ENCODE measurements at regions not wholly inside any gene's neighbourhood (a gene's known extent, or its start where the extent isn't known, plus 50 kb on each side); places are given as distances from the start of the nearest gene placed in this dataset.
"Not testable (repeated sequence)": the region's sequence is repeated elsewhere in the genome, so short reads cannot be mapped to it uniquely, and the experiment has no call there.

DNA sequence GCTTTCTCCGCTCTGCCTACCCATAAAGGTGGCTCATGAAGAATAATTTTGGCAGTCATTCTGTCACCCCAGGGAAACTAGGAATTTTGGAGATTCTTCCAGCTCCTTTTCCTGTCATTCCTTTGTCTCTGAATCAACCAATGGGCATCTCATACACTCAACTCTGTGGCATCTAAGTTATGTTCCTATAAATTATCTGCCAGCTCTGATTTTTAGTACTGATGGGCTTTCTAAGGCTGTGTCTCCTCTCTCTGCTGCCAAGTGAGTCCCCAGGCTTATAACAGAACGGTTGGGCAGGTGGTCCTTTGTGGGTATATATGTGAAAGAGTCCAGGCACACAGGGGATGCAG is 226.8 kb downstream of the NMUR2 start:
- DNase-seq (ENCODE audit: low read depth) = no peak

DNA sequence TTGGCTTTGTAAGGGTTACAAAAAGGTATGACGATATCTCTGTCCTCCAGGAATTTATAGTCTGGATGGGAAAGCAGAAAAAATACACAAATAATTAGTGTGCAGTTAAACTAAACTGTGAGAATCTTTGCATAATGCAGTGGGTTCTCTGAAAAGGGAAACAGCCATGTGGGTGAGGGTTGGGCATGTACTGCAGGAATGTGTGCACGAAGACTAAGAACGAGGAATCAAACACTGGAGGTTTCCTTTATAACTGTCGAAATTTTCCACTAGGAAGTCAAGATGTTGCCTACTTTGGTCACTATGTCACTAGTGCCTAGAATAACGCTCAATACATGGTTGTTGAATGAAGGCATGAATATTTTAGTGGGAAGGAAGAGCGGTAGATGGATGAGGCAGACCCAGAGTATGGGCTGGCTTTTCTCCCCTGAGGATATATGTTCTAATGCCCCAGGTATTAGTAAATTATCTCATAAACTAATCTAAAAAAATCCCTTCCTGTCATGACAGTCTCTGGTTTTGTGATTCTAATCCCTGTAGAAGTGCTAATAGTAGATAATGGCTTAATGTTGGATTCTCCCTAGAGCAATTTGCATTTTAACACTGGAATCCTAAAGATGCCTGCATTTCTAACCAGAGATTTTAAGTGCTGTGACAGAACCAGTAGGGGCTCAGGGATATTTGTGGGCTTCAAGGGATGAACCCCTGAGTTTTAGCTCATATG is 227.3 kb downstream of the NMUR2 start:
- DNase-seq (ENCODE audit: low read depth) = no peak

DNA sequence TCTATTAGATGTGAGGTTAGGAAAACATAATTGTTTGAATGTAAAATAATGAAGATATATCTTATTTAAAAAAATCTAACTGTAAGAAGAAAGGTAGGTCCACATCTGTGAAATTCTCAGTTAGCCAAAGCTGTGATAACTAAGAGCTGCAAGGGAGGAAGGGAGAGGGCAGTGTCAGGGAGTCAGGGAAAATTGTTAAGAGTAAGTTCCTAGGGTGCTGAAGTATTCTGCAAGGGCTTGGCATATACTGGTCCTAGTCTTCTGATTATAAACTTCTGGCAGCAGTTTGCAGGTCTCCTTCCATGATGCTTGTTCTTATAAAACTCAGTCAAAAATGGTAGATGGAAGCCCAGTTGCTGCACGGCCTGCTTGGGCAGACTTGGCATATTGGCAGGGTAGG is 233.2 kb downstream of the NMUR2 start:
- DNase-seq (ENCODE audit: low read depth) = no peak

DNA sequence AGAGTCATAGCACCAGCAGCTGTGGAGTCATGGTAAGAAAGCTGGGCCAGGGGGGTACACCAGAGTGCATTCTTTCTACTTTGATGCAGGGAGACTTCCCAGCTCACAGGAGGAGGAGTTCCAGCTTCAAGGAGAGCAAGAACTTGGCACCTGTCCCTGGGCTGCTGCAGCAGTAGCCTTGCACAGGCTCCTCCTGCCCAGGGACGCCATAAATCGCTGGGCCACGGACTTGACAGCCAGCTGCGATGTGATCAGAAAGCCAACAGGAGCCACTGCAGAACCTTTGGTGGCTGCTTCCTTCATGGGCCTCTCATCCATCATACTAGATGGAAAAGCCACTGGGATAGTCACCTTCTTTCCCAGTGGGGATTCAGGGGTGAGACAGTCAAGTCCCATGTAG is 234.7 kb downstream of the NMUR2 start:
- DNase-seq (ENCODE audit: low read depth) = no peak

DNA sequence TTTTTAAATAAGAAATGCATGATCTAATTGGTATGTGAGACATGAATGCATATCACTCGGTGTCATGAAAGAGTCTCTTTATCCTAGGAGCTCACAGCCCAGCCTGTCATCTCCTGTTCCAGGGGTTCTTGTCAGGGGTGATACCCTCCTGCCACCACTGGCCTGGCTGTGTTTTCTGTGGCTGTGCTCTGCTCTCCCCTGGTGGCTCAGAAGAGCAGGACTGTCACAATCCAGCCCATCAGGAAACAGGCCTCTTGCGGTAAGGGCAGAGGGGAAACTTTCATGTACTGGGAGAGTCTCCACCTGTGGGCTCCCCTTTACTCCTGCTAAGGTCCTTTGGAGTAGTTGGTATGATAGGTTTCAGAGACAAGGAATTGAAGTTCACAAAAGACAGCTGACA is 240.2 kb upstream of the GLRA1 start:
- DNase-seq (ENCODE audit: low read depth) = no peak

DNA sequence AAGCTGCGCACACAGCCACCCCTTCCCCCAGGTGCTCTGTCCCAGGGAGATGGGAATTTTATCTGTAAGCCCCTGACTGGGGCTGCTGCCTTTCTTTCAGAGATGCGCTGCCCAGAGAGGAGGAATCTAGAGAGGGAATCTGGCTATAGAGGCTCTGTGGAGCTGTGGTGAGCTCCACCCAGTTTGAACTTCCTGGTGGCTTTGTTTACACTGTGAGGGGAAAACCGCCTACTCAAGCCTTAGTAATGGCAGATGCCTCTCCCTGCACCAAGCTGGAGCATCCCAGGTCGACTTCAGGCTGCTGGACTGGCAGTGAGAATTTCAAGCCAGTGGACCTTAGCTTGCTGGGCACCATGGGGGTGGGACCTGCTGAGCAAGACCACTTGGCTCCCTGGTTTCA is 235.2 kb upstream of the GLRA1 start:
- not testable (repeated sequence) for DNase-seq (ENCODE audit: low read depth)

DNA sequence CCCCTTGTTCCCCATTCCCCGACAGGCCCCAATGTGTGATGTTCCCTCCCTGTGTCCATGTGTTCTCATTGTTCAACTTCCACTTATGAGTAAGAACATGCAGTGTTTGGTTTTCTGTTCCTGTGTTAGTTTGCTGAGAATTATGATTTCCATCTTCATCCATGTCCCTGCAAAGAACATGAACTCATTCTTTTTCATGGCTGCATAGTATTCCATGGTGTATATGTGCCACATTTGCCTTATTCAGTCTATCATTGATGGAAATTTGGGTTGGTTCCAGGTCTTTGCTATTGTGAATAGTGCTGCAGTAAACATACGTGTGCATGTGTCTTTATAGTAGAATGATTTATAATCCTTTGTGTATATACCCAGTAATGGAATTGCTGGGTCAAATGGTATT is 229.8 kb upstream of the GLRA1 start:
- not testable (repeated sequence) for DNase-seq (ENCODE audit: low read depth)

DNA sequence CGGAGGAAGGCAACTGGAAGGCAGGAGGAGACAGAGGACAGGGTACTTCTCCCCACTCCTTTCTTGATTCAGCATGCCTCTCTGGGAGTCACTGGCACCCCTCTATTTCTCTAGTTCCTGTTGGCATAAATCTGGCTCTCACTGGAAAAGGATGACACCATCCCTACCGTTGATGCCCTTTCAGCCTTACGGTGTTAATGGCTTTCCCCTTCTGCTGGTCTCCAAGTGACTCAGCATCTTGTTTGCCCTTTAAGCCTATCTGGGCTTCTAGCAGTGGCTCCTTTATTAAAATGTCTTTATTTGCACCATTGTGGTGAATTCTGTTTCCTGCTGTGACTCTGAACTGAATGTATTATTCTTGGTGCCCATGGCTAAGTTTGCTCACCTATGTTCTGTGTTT is 227.3 kb upstream of the GLRA1 start:
- no peak for DNase-seq (ENCODE audit: low read depth)

DNA sequence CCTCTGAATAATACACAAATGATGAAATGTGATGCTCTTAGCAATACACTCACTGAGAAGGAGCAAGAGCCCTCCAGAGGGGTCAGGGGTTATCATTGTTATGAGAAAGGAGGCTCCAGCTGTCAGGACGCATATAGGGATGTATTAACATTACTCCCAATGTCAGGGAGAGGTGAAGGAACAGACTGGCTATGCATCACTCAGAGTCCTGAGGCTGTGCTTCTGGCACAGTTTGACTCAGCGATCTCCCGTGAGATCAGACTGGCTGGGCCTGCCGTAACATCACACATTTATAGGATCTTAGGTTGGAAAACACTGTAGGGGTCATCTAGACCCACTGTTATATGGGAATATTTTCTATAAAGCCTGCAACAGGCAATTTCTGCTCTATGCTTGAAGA is 226.5 kb upstream of the GLRA1 start:
- no peak for DNase-seq (ENCODE audit: low read depth)

DNA sequence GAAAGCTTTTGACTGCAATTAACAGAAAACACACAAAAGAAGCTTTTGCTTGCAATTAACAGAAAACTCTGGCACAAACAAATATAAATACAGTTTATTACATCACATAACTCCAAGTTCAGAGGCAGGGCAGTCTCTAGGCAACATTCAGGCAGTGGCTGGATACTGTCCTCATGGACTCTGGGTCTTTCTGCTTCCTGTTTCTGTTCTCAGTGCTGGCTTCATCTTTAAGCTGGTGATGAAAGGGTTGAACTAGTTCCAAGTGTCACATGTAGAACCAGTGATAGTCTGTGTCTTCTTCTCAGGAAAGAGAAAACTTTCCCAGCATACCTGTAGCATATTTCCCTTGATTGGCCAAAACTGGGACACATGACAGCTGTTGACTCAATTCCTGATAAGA is 222.6 kb upstream of the GLRA1 start:
- no peak for DNase-seq (ENCODE audit: low read depth)

DNA sequence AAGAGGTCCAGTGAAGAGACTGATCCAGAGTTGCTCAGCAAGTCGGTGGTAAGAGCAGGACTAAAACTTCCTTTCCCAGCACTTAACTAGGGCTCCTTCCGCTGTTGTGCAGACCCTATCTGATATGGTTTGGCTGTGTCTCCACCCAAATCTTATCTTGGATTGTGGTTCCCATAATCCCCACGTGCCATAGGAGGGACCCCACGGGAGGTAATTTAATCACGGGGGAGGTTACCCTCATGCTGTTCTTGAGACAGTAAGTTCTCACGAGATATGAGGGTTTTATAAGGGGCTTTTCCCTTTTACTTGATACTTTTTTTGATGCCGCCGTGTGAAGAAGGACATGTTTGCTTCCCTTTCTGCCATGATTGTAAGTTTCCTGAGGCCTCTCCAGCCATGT is 221.9 kb upstream of the GLRA1 start:
- DNase-seq (ENCODE audit: low read depth) = no peak

DNA sequence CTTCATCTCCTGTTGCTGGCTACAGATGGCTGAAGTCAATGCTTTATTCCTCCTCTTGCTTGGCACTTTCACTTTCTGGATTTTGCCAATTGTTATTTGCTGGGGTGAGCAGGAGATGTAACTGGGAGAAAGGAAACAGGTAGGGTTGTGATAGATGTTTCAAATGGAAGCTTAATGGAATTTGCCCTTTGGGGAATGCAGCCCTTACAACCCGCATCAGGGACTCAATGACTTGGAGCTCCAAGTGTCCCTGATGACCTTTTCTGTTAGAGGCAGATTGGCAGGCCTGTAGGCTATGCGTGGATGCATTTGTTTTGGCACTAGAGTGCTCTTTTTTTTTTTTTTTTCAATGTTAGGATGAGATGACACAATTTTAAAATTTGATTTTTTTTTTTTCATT is 219.9 kb upstream of the GLRA1 start:
- no peak for DNase-seq (ENCODE audit: low read depth)

DNA sequence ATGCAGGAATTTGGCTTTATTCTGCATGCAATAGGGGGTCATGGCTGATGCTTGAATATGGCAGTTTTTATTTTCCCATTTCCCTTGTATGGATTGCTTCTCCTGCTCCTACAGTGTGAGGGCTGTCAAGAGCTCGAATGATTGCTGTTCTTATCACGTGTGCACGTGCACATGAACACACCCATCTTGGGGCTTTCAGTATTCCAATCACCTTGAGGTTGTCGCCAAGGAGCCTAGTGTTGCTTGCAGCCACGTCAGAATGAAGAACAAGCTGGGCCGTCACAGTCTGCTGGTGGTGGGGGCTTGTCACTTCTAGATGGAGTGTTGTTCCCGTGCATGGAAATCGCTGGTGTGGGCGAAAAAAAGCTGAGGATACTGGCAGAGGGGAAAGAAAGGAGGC is 219.4 kb upstream of the GLRA1 start:
- DNase-seq (ENCODE audit: low read depth) = no peak

DNA sequence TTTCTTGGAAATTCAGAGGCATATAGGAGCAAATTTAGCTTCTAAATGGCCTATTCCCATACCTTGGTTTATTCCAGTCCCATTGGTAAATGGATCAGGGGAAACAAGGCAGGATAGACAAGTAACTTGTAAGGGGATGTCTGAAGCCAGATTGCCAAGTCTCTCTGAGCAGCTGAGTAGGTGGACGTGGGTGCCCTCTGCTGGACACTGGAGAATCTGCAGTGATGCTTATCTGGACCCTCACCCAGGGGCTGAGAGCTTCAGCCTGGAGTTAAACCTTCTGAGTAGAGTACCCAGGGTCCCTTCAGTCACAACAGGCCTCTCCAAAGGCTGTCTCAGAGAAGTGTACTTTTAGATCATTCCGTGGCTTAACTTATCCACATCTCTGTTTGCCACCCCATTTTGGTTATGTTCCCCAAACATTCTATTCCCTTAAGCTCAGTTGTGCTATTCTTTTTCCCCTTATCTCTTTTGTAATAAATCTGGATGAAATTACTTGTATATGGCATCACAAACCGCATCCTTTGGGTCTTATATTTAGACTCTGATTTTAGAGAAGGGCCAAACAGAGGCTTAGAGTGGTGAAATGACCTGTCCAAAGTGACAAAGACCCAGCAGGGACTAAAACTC is 218.3 kb upstream of the GLRA1 start:
- DNase-seq (ENCODE audit: low read depth) = peak; percentile 25

DNA sequence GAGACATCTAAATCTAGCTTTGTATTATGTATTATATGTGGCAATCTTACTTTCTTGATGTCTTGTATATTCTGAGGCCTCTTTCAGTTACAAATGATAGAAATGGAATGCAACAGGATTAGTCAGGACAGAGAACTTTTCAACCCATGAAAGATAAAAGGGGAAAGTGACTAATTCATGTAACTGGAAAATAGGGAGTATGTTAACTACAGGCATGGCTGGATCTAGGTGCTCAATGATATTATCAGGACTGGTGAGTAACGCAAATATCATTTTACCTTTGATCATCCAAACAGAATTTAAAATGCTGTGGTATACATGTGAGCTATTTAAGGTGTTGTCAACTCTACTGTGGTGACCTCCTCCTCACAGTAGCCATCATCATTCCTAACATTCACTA is 215.7 kb upstream of the GLRA1 start:
- no peak for DNase-seq (ENCODE audit: low read depth)

DNA sequence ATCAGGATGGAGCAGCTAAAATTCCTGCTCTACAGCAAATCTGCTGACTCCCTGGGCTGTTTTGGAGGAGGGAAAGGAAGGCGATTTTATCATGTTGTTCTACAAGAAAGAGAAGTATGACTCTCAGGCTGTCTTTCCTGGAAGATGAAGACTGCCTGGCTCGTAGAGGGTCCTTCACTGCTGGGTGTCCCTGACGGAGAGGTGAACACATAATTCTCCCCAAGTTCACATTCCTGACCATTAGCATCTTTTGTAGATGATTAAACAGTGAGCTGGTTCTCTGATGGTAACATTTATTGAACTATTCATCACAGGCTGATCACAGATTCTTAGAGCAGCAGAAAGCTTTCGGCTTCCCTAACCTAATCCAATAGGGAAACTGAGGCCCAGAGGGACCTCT is 212.4 kb upstream of the GLRA1 start:
- no peak for DNase-seq (ENCODE audit: low read depth)

DNA sequence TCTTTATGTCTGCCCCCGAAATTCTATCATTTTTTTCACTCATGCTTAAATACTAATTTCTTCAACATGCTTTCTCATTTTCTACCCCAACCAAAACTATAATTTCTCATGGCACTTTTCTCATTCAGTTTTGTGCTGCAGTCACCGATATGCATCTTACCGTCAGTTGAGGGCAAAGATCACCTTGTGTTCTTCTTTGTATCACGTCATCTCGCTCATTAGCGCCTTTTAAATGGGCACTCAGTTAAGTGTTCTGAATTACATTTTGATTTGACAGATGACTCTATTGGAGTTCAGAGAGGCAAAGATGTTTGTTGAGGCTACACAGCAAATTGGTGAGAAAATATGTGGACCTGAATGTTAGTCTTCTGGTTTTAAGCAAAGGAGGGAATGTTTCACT is 211.7 kb upstream of the GLRA1 start:
- DNase-seq (ENCODE audit: low read depth) = no peak

DNA sequence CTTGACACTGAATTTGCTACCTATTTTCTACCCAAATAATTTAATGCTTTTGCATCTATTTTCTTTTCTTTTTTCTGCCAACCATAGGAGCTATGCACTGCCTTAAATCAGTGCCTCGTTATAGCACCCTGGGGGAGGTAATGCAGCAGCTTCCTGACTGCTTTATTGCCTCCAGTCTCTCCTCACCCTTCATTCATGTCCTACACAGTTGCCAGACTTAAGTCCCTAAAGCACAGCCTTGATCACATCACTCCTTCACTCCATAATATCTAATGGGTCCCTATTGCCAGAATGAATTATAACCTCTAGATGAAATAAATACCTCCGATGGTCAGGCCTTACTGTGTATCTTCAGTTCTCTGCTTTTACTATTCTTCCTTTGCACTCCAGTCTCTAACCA is 211.2 kb upstream of the GLRA1 start:
- no peak for DNase-seq (ENCODE audit: low read depth)

DNA sequence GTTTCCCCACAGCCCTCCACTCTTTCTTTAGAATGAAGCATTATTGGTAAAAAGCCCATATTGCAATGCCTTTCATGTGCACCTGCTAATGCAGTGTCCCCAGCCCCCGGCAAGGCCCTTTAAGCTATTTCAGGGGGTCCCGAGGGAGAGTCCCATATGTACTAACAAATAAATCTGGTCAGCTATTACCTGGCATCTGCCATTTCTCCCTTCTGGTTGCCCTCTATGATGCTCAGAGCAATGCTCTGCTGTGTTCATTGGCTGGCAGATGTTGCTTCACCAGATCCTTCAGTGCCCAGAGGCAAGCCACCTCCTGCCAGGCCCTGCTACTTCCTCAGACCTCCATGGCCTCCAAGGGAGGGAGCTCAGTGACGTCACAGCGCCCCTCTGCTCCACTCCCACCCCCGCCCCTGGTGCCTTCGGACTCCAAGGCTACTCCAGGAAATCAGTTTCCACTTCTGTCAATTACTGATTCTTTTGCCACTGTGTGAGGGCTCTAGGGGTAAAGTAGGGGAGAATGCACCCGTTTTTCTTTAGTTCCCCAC is 201.1 kb upstream of the GLRA1 start:
- DNase-seq (ENCODE audit: low read depth) = no peak

DNA sequence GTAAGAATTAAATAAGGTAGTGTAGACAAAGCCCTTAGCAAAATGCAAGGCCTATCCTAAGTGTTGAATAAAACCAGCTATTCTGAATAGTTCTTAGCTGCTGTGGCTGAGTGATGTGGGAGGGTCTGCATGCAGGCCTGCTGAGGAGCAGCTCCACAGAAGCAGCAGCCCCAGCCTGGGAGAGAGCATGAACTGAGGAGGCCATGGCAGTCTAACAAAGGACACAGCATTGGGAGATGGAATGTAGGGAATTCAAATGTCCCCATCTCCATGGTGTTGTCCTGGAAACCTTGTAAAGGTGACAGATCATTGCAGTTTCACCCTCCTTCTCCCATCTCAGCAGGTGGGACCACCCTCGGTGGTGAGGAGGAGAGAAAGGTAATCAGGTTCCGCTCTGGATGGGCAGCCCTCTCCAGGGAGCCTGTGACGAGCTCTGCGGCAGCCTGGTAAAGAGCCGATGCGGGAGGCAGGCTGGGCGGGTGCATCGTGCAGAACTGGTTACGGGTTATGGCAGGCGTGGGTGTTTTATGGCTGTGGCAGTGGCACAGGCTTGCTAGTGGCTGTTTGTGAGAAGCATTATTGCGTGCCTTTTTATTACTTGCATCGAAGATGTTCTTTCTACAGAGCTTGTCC is 199.9 kb upstream of the GLRA1 start:
- DNase-seq (ENCODE audit: low read depth) = no peak

DNA sequence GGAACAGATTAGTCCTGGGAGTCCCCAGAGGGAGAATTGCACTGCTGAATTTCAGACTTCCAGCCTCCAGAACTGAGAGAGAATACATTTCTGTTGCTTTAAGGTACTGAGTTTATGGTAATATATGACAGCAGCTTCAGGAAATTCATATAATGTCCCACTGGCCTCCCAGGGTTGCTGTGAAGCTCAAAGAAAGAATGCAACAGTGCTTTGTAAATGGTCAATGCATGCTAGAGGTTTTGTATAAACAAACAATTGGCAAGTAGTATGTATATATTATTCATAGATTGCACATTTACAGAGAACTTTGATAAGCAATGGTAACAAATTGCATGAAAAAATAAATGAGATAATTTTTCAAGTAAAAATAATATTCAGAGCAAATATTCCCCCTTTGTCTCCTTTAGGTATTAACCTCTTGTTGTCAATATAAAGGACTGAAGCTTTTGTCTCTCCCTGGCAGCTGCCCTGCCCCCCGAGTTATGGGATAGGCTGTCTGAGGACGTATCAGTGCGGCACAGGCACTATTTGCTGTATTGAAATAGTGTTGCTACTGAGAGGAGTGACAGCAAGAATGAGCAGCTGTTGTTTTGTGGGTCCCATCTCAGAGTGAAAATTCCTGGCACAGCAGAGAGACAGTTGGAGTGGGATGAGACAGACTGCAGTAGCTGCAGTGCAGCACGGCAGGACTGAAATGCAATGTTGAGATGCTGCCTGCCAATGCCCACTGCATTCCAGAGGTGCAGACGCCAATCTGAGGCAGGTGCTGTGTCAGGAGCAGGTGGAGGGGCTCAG is 194.2 kb upstream of the GLRA1 start:
- no peak for DNase-seq (ENCODE audit: low read depth)

DNA sequence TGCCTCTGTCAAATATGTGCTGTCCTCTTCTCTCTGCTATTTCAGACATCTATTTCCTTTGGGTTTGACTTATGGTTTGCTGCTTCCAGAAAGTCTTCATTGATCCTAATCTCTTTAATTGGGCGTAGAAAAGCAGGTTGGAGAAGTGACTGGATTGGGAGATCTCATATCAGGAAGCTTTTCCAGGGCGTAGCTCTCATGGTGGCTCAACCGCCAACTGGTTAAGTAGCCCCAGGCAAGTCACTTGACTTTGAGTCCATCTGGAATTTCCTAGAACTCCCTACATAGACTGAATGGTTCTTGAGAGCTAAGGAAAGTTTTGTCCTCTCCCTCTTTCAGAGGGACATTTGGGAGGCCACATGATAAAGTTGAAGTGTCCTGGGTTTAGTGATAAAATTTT is 192.3 kb upstream of the GLRA1 start:
- no peak for DNase-seq (ENCODE audit: low read depth)

DNA sequence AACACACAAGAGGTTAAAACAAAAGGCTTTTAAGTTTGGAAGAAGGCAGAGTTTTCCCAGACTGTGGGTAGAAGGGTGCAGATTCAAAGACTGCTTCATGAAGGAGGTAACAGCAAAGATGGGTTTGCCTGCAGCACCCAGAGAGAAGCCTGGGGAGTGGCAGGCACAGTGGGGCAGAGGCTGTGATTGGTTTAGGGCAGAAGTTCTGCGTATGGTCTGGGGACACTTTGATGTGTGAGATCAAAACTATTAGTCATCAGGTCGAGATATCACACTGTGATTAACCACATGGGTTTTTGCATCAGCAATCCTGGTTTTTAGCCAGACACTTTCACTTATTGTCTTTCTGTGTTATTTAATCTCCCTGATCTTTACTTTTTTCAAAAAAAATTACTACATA is 188.8 kb upstream of the GLRA1 start:
- DNase-seq (ENCODE audit: low read depth) = no peak

Measured in stimulated activated CD8-positive, alpha-beta memory T cell treated with anti-CD3 and anti-CD28 coated beads, Interleukin-15, amount 100 ng/mL, for 1 hour (primary cell).